GM21786 (cell line): ENCODE measurements at regions not wholly inside any gene's neighbourhood (a gene's known extent, or its start where the extent isn't known, plus 50 kb on each side); places are given as distances from the start of the nearest gene placed in this dataset.

Experiments used
- ATAC-seq: cut with Tn5 transposase; IDR thresholded peaks from one replicate; pipeline ENCODE4 v1.9.1; 2021; ENCODE audit not compliant: unreplicated experiment

GRCh38 chr9:85213650-85214607 is 527.8 kb downstream of the AGTPBP1 start:
- no peak for ATAC-seq

- ATAC-seq, result no peak
Observed at GRCh38 chr9:85212887-85213286, 528.9 kb downstream of the AGTPBP1 start.

- ATAC-seq, result no peak
Observed at GRCh38 chr9:85212209-85212608, 529.5 kb downstream of the AGTPBP1 start.

GRCh38 chr9:85208666-85209065 is 533.1 kb downstream of the AGTPBP1 start:
- ATAC-seq, result no peak

- no peak for ATAC-seq
Observed at GRCh38 chr9:85204176-85204575, 534.6 kb downstream of the NTRK2 start.

- no peak for ATAC-seq
Observed at GRCh38 chr9:85202596-85202995, 533.1 kb downstream of the NTRK2 start.

- no peak for ATAC-seq
Observed at GRCh38 chr9:85200726-85201404, 531.3 kb downstream of the NTRK2 start.

- ATAC-seq, result no peak
Observed at GRCh38 chr9:85199866-85200495, 530.5 kb downstream of the NTRK2 start.

GRCh38 chr9:85192750-85193149 is 523.2 kb downstream of the NTRK2 start:
- ATAC-seq, result no peak

- no peak for ATAC-seq
Observed at GRCh38 chr9:85186218-85186585, 516.7 kb downstream of the NTRK2 start.

- no peak for ATAC-seq
Observed at GRCh38 chr9:85185486-85186217, 516.1 kb downstream of the NTRK2 start.

GRCh38 chr9:85182383-85182782 is 512.9 kb downstream of the NTRK2 start:
- no peak for ATAC-seq

- ATAC-seq, result no peak
Observed at GRCh38 chr9:85178474-85178873, 508.9 kb downstream of the NTRK2 start.

- no peak for ATAC-seq
Observed at GRCh38 chr9:85173967-85174366, 504.4 kb downstream of the NTRK2 start.

GRCh38 chr9:85172001-85172978 is 502.8 kb downstream of the NTRK2 start:
- ATAC-seq, result no peak

GRCh38 chr9:85171163-85171562 is 501.6 kb downstream of the NTRK2 start:
- ATAC-seq, result no peak

GRCh38 chr9:85168412-85168811 is 498.9 kb downstream of the NTRK2 start:
- ATAC-seq, result no peak

- ATAC-seq, result no peak
Observed at GRCh38 chr9:85167146-85167545, 497.6 kb downstream of the NTRK2 start.

- ATAC-seq, result no peak
Observed at GRCh38 chr9:85163825-85164224, 494.3 kb downstream of the NTRK2 start.

- ATAC-seq, result no peak
Observed at GRCh38 chr9:85163415-85163814, 493.9 kb downstream of the NTRK2 start.
